ENCODE measurements at regions not wholly inside any gene's neighbourhood (a gene's known extent, or its start where the extent isn't known, plus 50 kb on each side); places are given as distances from the start of the nearest gene placed in this dataset.

DNA sequence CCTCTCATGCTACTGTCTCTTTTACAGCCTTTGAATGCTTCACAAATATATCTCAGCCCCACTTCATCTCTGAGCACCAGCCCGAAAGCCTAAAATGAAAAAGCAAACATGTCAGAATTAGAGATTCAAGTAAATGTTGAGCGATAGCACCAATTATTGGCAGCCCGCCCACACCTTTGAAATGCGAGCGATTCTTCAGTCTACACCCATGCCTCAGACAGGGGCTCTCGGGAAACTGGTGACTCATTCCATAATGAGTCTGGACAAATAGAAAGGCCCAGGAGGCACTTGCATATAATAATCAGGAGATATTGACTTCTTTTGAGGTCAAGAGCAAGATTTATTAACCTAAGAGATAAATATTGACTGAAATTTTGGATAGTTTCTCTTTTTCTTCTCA is 487.3 kb upstream of the PTBP2 start:
- FAIRE-seq, result no peak
- no TSS peak for BruUV-seq (replicated peaks)
- intact Hi-C loops (cut with micrococcal nuclease; ENCODE audit: unreplicated experiment), result no loop called here

More for the DNA sequence above, 487.3 kb upstream of the PTBP2 start:
- H2AFZ ChIP-seq (ENCODE audit: low read length), result no peak overlapping the region
- H3K9ac ChIP-seq (ENCODE audit: insufficient read depth, low read depth, low read length), result no peak overlapping the region
- no peak overlapping the region for H3K4me3 ChIP-seq (replicated peaks in 1 of 3; ENCODE audit: insufficient read depth in 1 of 3, low read depth in 2 of 3, low read length in 3 of 3)
- H4K20me1 ChIP-seq (ENCODE audit: insufficient read depth, low read length), result no peaks in the 10 kb centered on the region
- no peaks in the 10 kb centered on the region for H3K79me2 ChIP-seq (ENCODE audit: insufficient read depth, low read length)
- TF ChIP-seq AGO2 (optimal IDR thresholded peaks at IDR 0.05; ENCODE audit: low read depth, low read length) (no peak), MIXL1 (CRISPR knock-in tag; IDR thresholded peaks at IDR 0.05) (no peak), E2F5 (CRISPR knock-in tag; conservative IDR thresholded peaks at IDR 0.05) (no peak), HHEX (CRISPR knock-in tag; IDR thresholded peaks at IDR 0.05) (no peak), ELF3 (CRISPR knock-in tag; IDR thresholded peaks at IDR 0.05) (no peak), BRD4 (CRISPR knock-in tag; IDR thresholded peaks at IDR 0.05) (no peak), ZNF879 (CRISPR knock-in tag; IDR thresholded peaks at IDR 0.05) (no peak), ZNF207 (IDR thresholded peaks at IDR 0.05; ENCODE audit: borderline replicate concordance) (no peak), PAF1 (CRISPR knock-in tag; IDR thresholded peaks at IDR 0.05) (no peak), ZNF382 (CRISPR knock-in tag; IDR thresholded peaks at IDR 0.05; ENCODE audit: borderline replicate concordance) (no peak), SOX5 (CRISPR knock-in tag; IDR thresholded peaks at IDR 0.05; ENCODE audit: borderline replicate concordance) (no peak), ZNF619 (CRISPR knock-in tag; IDR thresholded peaks at IDR 0.05) (no peak), SOX13 (IDR thresholded peaks at IDR 0.05) (no peak), SOX13 (CRISPR knock-in tag; conservative IDR thresholded peaks at IDR 0.05 in 1 of 2, IDR thresholded peaks at IDR 0.05 in 1 of 2) (no peak), CEBPG (CRISPR knock-in tag; IDR thresholded peaks at IDR 0.05) (no peak), TGIF2 (CRISPR knock-in tag; IDR thresholded peaks at IDR 0.05) (no peak), GZF1 (CRISPR knock-in tag; IDR thresholded peaks at IDR 0.05) (no peak)
- TF ChIP-seq, protein P1, sequence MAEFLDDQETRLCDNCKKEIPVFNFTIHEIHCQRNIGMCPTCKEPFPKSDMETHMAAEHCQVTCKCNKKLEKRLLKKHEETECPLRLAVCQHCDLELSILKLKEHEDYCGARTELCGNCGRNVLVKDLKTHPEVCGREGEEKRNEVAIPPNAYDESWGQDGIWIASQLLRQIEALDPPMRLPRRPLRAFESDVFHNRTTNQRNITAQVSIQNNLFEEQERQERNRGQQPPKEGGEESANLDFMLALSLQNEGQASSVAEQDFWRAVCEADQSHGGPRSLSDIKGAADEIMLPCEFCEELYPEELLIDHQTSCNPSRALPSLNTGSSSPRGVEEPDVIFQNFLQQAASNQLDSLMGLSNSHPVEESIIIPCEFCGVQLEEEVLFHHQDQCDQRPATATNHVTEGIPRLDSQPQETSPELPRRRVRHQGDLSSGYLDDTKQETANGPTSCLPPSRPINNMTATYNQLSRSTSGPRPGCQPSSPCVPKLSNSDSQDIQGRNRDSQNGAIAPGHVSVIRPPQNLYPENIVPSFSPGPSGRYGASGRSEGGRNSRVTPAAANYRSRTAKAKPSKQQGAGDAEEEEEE (CRISPR knock-in tag; IDR thresholded peaks at IDR 0.05; ENCODE audit: borderline replicate concordance), result no peak
- TF ChIP-seq, protein P2, sequence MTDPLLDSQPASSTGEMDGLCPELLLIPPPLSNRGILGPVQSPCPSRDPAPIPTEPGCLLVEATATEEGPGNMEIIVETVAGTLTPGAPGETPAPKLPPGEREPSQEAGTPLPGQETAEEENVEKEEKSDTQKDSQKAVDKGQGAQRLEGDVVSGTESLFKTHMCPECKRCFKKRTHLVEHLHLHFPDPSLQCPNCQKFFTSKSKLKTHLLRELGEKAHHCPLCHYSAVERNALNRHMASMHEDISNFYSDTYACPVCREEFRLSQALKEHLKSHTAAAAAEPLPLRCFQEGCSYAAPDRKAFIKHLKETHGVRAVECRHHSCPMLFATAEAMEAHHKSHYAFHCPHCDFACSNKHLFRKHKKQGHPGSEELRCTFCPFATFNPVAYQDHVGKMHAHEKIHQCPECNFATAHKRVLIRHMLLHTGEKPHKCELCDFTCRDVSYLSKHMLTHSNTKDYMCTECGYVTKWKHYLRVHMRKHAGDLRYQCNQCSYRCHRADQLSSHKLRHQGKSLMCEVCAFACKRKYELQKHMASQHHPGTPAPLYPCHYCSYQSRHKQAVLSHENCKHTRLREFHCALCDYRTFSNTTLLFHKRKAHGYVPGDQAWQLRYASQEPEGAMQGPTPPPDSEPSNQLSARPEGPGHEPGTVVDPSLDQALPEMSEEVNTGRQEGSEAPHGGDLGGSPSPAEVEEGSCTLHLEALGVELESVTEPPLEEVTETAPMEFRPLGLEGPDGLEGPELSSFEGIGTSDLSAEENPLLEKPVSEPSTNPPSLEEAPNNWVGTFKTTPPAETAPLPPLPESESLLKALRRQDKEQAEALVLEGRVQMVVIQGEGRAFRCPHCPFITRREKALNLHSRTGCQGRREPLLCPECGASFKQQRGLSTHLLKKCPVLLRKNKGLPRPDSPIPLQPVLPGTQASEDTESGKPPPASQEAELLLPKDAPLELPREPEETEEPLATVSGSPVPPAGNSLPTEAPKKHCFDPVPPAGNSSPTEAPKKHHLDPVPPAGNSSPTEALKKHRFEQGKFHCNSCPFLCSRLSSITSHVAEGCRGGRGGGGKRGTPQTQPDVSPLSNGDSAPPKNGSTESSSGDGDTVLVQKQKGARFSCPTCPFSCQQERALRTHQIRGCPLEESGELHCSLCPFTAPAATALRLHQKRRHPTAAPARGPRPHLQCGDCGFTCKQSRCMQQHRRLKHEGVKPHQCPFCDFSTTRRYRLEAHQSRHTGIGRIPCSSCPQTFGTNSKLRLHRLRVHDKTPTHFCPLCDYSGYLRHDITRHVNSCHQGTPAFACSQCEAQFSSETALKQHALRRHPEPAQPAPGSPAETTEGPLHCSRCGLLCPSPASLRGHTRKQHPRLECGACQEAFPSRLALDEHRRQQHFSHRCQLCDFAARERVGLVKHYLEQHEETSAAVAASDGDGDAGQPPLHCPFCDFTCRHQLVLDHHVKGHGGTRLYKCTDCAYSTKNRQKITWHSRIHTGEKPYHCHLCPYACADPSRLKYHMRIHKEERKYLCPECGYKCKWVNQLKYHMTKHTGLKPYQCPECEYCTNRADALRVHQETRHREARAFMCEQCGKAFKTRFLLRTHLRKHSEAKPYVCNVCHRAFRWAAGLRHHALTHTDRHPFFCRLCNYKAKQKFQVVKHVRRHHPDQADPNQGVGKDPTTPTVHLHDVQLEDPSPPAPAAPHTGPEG (CRISPR knock-in tag; IDR thresholded peaks at IDR 0.05), result no peak
- no peaks in the 10 kb centered on the region for H3K9me3 ChIP-seq (ENCODE audit: low read length)
- ATAC-seq (no peak), DNase-seq (ENCODE audit: low spot score) (peak; percentile 2)
- in situ Hi-C loops (cut with HindIII; ENCODE audit: extremely low pct_ligation_motif_present, low pct_unique_long_range_greater_than_20kb), result no loop called here
- H3K4me1 ChIP-seq (ENCODE audit: insufficient read depth, low read length), result no peaks in the 10 kb centered on the region
- CTCF ChIA-PET (ENCODE audit: low intra/inter-chr PET ratio, low total read pairs), result interaction anchor here (3.0 kb wide), 1 partner anchor 611 kb away, joined by 9 read pairs; no protein-coding TSS in a partner anchor
- POLR2A ChIA-PET, result no interaction called here
- H3K27ac ChIP-seq (ENCODE audit: extremely low read length, insufficient read depth, low read length), result no peak overlapping the region
- WGBS (ENCODE audit: low lambda C conversion rate), result 0% methylated on average over 6 of the region's 6 CpGs
- H3K4me2 ChIP-seq (ENCODE audit: low read depth, low read length), result no peak overlapping the region
- no peaks in the 10 kb centered on the region for H3K27me3 ChIP-seq (ENCODE audit: control insufficient read depth in 1 of 2, insufficient read depth in 2 of 2, low read length in 2 of 2)
- H3K36me3 ChIP-seq (replicated peaks in 1 of 2; ENCODE audit: control insufficient read depth in 1 of 2, insufficient read depth in 2 of 2, low read length in 2 of 2), result no peaks in the 10 kb centered on the region
